HG03460 (cell line): ENCODE measurements at regions not wholly inside any gene's neighbourhood (a gene's known extent, or its start where the extent isn't known, plus 50 kb on each side); places are given as distances from the start of the nearest gene placed in this dataset.

ENCODE experiments used
- ATAC-seq: cut with Tn5 transposase; IDR thresholded peaks from one replicate; pipeline ENCODE4 v1.9.1; 2021; ENCODE audit not compliant: unreplicated experiment

DNA sequence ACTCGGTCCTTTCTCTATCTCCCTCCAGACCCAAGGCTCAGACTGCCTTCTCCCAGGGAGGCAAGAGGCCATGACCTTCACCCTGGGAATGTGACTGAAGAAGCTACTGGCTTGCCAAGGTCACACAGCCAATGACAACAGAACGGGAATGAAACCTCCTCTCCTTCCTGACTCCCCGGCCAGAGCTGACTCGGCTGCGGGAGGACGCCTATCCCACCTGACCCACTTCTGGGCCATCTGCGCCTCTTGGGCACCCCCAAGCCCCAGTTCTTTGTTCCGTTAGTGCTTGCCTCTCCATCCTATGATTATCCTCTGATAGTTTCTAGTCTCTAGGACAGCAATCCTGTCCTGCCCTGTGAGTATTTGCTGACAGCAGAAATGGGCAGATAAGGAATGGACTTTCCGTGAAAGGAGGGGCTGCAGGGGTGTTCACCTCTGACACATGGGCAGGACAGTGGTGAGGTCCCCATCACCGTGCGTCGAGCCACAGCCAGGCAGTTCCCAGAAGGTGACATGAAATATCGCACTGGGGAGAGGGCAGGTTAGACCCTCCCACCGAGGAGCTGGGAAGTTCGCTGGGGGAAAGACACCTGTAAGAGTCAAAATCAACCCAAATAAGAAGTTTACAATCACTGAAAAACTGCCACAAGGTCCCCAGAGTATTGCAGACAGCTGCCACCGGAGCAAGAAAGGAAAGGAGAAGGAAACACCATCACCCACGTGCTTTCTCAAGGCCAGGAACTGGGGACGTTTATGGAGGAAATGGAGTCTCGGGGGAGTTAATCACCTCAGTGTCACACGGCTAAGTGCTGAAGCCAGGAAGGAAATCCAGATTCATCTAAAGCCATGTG, 63.0 kb downstream of the INSIG1 start:
- no peak for ATAC-seq

DNA sequence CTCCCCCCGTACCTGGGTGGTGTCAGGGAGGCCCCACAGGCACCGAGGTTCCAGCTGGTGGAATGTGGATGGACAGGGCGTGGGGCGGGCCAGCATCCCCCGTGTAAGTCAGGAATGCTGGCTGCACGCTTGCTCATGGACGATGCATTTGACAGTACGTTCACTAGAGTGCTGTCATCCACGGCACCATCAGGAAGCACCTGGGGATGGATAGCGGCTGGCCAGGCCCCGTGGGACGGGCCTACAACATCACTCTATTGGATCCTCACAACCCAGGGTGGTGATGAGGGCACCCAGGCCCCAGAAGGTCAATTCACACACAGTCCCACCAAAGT, 63.6 kb downstream of the INSIG1 start:
- no peak for ATAC-seq

GRCh38 chr7:155361947-155362346, 64.3 kb downstream of the INSIG1 start:
- ATAC-seq = no peak

DNA sequence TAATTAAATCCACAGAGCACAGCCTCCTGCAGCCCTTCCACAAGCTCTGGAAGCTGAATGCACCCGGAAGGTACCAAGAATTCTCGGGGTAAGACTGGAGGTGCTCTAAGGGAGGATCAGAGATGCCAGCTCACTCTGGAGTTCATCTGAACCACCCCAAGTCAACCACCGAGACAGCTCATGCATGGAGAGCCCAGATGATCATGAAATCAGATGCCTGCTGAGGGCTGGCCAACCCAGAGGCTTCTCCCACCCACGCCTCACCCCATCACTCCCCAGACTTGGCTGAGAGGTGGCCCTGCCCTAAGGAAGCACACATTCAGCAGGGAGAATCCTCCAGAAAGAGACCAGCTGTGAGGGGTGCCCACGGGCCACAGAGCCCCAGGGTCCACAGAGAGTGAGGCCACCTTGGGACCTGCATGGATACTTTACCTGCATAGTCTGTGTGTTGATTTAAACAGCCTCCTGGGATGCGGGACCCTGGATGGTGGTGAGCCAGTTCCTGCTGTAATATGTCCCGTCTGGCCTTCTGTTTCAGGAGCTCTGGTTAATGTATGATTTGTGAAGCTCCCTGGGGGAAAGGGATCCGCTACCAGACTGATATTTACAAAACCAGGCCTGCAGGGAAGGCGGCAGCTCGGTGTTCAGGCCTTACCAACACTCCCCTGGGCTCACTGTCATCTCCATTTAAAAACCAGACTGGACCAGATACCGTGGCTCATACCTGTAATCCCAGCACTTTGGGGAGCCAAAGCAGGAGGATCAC, 64.9 kb downstream of the INSIG1 start:
- no peak for ATAC-seq

- no peak for ATAC-seq
Measured at GRCh38 chr7:155363146-155363539, 65.5 kb downstream of the INSIG1 start.

GRCh38 chr7:155363852-155364600, 66.3 kb downstream of the INSIG1 start:
- no peak for ATAC-seq

GRCh38 chr7:155365146-155365874, 67.6 kb downstream of the INSIG1 start:
- no peak for ATAC-seq

DNA sequence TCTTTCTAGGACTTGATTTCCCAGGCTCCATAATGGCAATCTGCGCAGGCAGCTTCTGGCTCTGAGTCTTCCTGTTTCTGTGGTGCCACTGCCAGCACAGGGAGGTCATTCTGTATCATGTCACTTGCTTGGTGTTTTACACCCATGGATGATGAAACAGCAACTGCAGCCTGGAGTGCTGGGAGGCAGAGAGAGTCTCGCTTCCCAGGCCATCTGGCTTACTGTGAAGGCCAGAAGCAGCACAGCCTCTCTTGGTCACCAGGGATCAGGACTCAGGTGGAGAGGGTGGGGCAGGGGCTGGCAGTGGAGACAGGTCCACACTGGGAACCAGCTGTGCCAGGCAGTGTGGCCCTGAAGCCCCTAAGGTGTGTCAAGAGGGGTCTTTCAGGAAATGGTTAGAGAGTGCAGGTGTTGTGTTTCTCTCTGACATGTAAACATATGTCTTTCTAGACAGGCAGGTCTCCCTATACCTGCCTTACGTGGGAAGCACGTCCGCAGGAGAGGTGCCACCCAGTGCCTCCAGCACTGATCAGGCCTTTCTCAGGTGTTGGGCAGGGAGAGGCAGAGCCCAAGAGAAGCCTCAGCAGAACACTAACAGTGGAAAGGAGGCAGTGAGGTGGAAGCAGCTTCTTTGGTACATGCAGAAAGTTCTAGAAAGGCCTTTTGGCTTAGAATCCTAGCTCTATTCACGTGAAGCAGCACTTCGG, 71.4 kb downstream of the INSIG1 start:
- ATAC-seq = no peak

DNA sequence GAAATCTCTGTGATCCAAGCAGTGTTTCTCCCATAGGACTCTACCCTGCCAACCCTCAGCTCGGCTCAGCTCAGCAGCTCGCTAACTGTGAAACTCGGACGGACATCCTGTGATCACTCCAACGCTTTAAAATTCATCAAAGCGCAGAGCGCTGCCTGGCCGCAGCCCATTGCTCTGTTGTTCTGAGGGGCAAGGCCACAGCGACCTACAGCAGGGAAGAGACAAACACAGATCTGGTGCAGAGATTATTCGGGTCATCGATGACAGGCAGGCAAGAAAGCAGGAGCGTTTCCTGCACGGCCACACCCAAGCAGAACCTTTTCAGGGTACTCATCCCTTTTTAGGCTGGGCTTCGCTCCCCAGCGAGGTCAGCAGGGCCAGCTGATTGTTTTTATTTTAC, 72.1 kb downstream of the INSIG1 start:
- ATAC-seq = no peak

DNA sequence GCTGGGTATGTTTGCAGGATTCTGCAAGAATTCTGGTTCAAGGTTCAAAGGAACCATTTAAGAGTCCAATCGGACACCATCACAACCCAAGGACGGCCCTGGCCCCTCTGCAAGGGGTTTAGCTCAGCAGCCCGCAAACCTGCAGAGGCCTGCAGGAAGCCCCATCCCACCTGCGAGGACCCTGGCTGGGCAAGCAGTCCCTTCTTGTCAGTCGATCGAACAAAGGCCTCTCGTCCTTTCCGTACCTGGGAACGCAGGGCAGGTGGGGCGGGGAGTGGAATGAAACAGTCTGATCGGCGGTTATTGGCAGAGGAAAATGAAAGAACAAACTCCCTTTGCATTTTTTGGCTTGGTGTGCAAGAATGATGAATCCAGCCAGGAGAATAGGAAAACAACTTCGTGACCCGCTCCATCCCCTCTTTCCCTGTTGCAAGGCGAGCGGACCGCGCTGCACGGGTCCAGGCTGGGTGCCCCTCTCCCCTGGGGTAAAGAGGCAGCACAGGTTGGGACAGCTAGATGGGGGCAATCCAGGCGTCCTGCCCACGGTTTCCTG, 73.7 kb downstream of the INSIG1 start:
- no peak for ATAC-seq

GRCh38 chr7:155371884-155372781, 74.5 kb downstream of the INSIG1 start:
- ATAC-seq = no peak

DNA sequence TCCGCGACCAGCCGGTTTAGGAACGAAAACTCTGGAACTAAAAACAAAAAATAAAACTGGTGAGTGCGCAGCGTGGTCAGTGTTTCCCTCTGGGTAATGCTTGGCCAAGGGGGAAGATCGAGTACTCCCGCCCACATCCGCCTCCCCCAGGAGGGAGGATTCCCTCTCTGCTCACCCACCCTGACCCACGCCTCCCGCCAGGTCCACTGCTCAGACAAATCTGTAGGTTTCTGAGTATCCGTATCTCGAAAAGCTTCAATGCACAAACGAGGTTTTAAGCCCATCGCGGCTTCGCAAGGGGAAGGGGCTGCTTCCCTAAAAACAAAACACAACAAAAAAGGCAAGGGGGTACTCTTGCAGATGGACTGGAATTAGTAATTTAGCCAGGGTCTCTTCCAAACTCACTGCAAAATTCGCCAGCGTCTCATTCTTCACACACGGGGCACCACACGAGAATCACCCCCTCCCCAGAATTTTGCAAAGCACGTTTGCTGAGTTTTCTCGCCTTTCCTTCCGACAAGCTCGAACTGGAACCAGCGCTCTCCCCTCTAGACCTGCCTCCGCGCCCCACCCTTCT, 75.2 kb downstream of the INSIG1 start:
- no peak for ATAC-seq

DNA sequence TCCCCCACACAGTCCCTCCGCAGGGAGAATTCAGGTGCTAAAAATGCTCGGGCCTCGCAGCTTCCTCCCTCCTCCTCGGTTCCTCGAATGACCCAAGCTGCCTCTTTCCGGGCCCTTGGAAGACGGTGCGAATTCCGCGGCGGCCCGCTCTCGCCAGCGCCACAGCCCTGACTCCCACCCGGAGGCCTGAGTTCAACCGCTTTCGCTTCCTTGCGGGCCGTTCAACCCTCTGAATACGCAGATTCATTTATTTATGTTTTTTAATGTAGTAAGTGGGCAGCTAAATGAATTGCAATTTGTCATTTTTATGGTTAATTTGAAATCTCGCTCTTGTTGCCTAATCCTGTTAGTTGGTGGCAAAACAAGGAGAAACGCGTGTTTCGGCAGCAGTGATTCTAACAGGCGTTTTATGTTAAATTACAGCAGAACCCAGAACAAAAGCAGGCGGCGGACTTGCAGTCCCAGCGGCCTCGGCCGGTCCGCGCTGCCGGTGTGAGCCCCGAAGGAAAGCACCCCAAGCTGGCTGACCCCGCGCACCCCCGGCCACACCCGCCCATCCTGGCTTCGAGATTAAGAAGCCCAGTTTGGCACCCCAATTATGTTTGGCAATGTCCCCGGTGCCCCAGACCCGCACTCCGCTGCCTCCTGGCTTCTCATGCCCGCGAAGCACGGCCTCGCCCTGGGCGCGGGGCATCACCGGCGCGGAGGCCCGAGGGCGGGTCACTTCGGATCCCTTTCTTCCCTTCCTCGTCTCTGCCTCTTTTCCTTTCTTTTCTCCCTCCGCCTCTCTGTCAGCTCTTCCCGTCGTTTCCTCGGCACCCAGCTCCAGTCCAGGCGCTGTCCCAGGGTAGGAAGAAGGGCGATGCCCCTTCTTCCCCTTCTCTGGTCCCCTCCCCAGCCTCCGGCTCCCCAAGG, 75.9 kb downstream of the INSIG1 start:
- ATAC-seq = no peak

DNA sequence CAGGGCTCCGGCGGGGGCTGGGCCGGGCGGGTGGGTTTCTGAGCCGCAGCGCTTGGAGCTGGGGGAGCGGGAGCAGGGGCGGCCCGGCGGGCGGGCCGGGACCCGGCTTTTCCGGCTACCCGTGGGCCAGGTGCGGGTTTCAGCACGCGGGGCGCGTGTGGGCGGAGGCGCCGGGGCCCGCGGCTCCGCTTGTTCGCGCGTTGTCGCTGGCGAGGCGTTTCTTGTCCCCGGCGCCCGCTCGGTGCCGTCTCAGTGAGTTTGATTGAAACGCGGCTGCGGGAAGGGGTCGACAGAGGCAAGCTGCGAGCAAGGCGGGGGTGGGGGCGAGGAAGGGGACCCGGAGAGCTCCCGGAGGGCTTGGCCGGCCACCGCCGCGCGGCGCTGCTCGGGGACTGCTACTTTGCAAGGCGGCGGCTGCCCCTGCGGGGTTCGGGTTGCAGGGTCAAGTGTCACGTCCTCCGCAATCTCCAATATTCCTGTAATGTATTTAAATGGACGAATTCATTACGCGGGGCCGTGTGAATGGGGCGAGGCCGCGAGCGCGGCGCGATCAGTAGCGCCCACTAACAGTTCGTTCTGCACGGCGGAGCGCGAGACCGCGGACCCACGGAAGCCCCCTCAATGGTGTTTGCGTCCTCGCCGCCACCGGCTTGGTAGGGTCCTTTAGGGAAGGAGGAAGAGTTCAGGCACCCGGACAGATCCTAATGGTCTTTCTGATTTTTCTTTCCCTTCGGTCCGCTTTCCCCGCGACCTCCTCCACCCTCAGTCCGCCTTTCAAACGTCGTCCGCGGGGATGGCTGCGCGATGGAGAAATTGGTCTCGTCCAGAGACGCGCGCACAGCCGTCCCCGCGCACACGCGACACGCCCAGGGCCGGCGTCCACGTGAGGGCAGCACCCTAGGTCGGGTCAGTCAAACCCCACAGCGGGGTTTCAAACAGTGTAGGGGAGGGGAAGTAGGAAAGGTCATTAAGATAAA, 76.9 kb downstream of the INSIG1 start:
- ATAC-seq = no peak

- no peak for ATAC-seq
Measured at GRCh38 chr7:155375337-155376277, 77.9 kb downstream of the INSIG1 start.
